Right atrium auricular region (tissue), 2 donors: ENCODE measurements at regions not wholly inside any gene's neighbourhood (a gene's known extent, or its start where the extent isn't known, plus 50 kb on each side); places are given as distances from the start of the nearest gene placed in this dataset.

ENCODE experiments used
- DNase-seq: peaks from one replicate; pipeline ENCODE4 v3.0.0-alpha.2; 2019; ENCODE audit warnings: low spot score
- H3K27ac ChIP-seq, 2 donors: fragments of 200-600 bp; sonication (generic); 1 replicate in 1 of 2; 2 replicates in 1 of 2; pipeline ENCODE4 v1.5.1; 2016 to 2019
- H3K27me3 ChIP-seq, 2 donors: fragments of 200-600 bp; sonication (generic); one replicate each; pipeline versions ENCODE4 v1.5.1 to v1.6.0; 2017 to 2019
- H3K36me3 ChIP-seq: fragments of 200-600 bp; sonication (generic); one replicate; pipeline ENCODE4 v1.5.1; 2016
- H3K4me1 ChIP-seq, 2 donors: fragments of 200-600 bp; sonication (generic); one replicate each; pipeline versions ENCODE4 v1.5.1 to v1.6.0; 2017 to 2019
- H3K4me3 ChIP-seq, 2 donors: fragments of 200-600 bp; sonication (generic); 1 replicate in 1 of 2; 2 replicates in 1 of 2; pipeline ENCODE4 v1.5.1; 2017 to 2019; ENCODE audit warnings: mild to moderate bottlenecking in 1 of 2, moderate library complexity in 1 of 2
- H3K9me3 ChIP-seq, 2 donors: fragments of 200-600 bp; sonication (generic); one replicate each; pipeline ENCODE4 v1.5.1; 2019
- CTCF ChIP-seq, 2 donors: fragments of 200-600 bp; sonication (generic); IDR thresholded peaks; one replicate each; pipeline ENCODE4 v1.5.1; 2019; ENCODE audit warnings: antibody characterized with exemption in 2 of 2

- no peaks in the 10 kb centered on the region for H3K9me3 ChIP-seq
- no peak for TF ChIP-seq CTCF (IDR thresholded peaks at IDR 0.05)
- no peaks in the 10 kb centered on the region for H3K36me3 ChIP-seq
- no peaks in the 10 kb centered on the region for H3K27me3 ChIP-seq
- H3K4me1 ChIP-seq = peaks cover 0 to 16% of the 10 kb centered on the region in 2 donors
- DNase-seq = no peak
- H3K4me3 ChIP-seq = no peak overlapping the region
- H3K27ac ChIP-seq = no peak overlapping the region
Observed at GRCh38 chr3:31161889-31162288, 267.4 kb upstream of the GADL1 start.

- Histone ChIP-seq H3K4me3 (no peak overlapping the region), H3K9me3 (no peaks in the 10 kb centered on the region), H3K36me3 (no peaks in the 10 kb centered on the region), H3K4me1 (peaks cover 0 to 16% of the 10 kb centered on the region in 2 donors), H3K27ac (no peak overlapping the region), H3K27me3 (no peaks in the 10 kb centered on the region)
- no peak for DNase-seq
- TF ChIP-seq CTCF (IDR thresholded peaks at IDR 0.05) = no peak
Observed at GRCh38 chr3:31164381-31164780, 269.9 kb upstream of the GADL1 start.

GRCh38 chr3:31165399-31165860 is 271.0 kb upstream of the GADL1 start:
- Histone ChIP-seq H3K27me3 (no peaks in the 10 kb centered on the region), H3K4me1 (peaks cover 0 to 16% of the 10 kb centered on the region in 2 donors), H3K9me3 (no peaks in the 10 kb centered on the region), H3K36me3 (no peaks in the 10 kb centered on the region), H3K4me3 (no peak overlapping the region), H3K27ac (no peak overlapping the region)
- TF ChIP-seq CTCF (IDR thresholded peaks at IDR 0.05) = no peak
- no peak for DNase-seq

GRCh38 chr3:31166249-31166885 is 271.9 kb upstream of the GADL1 start:
- no peaks in the 10 kb centered on the region for H3K36me3 ChIP-seq
- no peak overlapping the region for H3K4me3 ChIP-seq
- H3K9me3 ChIP-seq = no peaks in the 10 kb centered on the region
- TF ChIP-seq CTCF (IDR thresholded peaks at IDR 0.05) = no peak
- DNase-seq = no peak
- no peaks in the 10 kb centered on the region for H3K27me3 ChIP-seq
- H3K27ac ChIP-seq = no peak overlapping the region
- peaks cover 0 to 25% of the 10 kb centered on the region in 2 donors for H3K4me1 ChIP-seq

GRCh38 chr3:31167666-31168065 is 273.2 kb upstream of the GADL1 start:
- no peaks in the 10 kb centered on the region for H3K27me3 ChIP-seq
- H3K36me3 ChIP-seq = no peaks in the 10 kb centered on the region
- H3K4me3 ChIP-seq = no peak overlapping the region
- H3K27ac ChIP-seq = no peak overlapping the region
- H3K9me3 ChIP-seq = no peaks in the 10 kb centered on the region
- no peak for TF ChIP-seq CTCF (IDR thresholded peaks at IDR 0.05)
- no peak for DNase-seq
- H3K4me1 ChIP-seq = peaks cover 0 to 28% of the 10 kb centered on the region in 2 donors
